ENCODE measurements at regions not wholly inside any gene's neighbourhood (a gene's known extent, or its start where the extent isn't known, plus 50 kb on each side); places are given as distances from the start of the nearest gene placed in this dataset.
"Not testable (repeated sequence)": the region's sequence is repeated elsewhere in the genome, so short reads cannot be mapped to it uniquely, and the experiment has no call there.

- DNase-seq (ENCODE audit: low read depth in 2 of 2): no peak
These were observed 141.5 kb downstream of the GABRG2 start for GRCh38 chr5:162209005-162209605.

GRCh38 chr5:162214551-162214950 is 147.0 kb downstream of the GABRG2 start:
- no peak for DNase-seq (ENCODE audit: low read depth in 2 of 2)

- DNase-seq (ENCODE audit: low read depth in 2 of 2): no peak
These were observed 149.5 kb downstream of the GABRG2 start for GRCh38 chr5:162217037-162217436.

GRCh38 chr5:162221910-162222309 is 154.3 kb downstream of the GABRG2 start:
- DNase-seq (ENCODE audit: low read depth in 2 of 2): no peak

GRCh38 chr5:162227075-162227474 is 159.5 kb downstream of the GABRG2 start:
- no peak for DNase-seq (ENCODE audit: low read depth in 2 of 2)

GRCh38 chr5:162230348-162230747 is 162.8 kb downstream of the GABRG2 start:
- DNase-seq (ENCODE audit: low read depth in 2 of 2): no peak

- no peak for DNase-seq (ENCODE audit: low read depth in 2 of 2)
These were observed 163.9 kb downstream of the GABRG2 start for GRCh38 chr5:162231522-162231921.

- no peak for DNase-seq (ENCODE audit: low read depth in 2 of 2)
These were observed 173.2 kb downstream of the GABRG2 start for GRCh38 chr5:162240734-162241133.

GRCh38 chr5:162242416-162242815 is 174.8 kb downstream of the GABRG2 start:
- DNase-seq (ENCODE audit: low read depth in 2 of 2): no peak

- no peak for DNase-seq (ENCODE audit: low read depth in 2 of 2)
These were observed 176.1 kb downstream of the GABRG2 start for GRCh38 chr5:162243651-162244050.

- no peak for DNase-seq (ENCODE audit: low read depth in 2 of 2)
These were observed 180.6 kb downstream of the GABRG2 start for GRCh38 chr5:162248107-162248713.

GRCh38 chr5:162256711-162257110 is 189.1 kb downstream of the GABRG2 start:
- no peak for DNase-seq (ENCODE audit: low read depth in 2 of 2)

GRCh38 chr5:162268694-162269481 is 201.3 kb downstream of the GABRG2 start:
- no peak for DNase-seq (ENCODE audit: low read depth in 2 of 2)

GRCh38 chr5:162272417-162272816 is 204.8 kb downstream of the GABRG2 start:
- DNase-seq (ENCODE audit: low read depth in 2 of 2): no peak

- DNase-seq (ENCODE audit: low read depth in 2 of 2): no peak
These were observed 207.1 kb downstream of the GABRG2 start for GRCh38 chr5:162274679-162275078.

GRCh38 chr5:162275387-162275786 is 207.8 kb downstream of the GABRG2 start:
- not testable (repeated sequence) for DNase-seq (ENCODE audit: low read depth in 2 of 2)

GRCh38 chr5:162282191-162282590 is 214.6 kb downstream of the GABRG2 start:
- no peak for DNase-seq (ENCODE audit: low read depth in 2 of 2)

GRCh38 chr5:162283609-162284008 is 216.0 kb downstream of the GABRG2 start:
- no peak for DNase-seq (ENCODE audit: low read depth in 2 of 2)

- DNase-seq (ENCODE audit: low read depth in 2 of 2): no peak
These were observed 221.2 kb downstream of the GABRG2 start for GRCh38 chr5:162288647-162289296.

- no peak for DNase-seq (ENCODE audit: low read depth in 2 of 2)
These were observed 221.9 kb downstream of the GABRG2 start for GRCh38 chr5:162289489-162289888.

- DNase-seq (ENCODE audit: low read depth in 2 of 2): no peak
These were observed 232.2 kb downstream of the GABRG2 start for GRCh38 chr5:162299793-162300192.

GRCh38 chr5:162301356-162301755 is 233.8 kb downstream of the GABRG2 start:
- DNase-seq (ENCODE audit: low read depth in 2 of 2): no peak

- DNase-seq (ENCODE audit: low read depth in 2 of 2): no peak
These were observed 255.9 kb downstream of the GABRG2 start for GRCh38 chr5:162323466-162323865.

All from stimulated activated CD4-positive, alpha-beta T cell treated with anti-CD3 and anti-CD28 coated beads, Interleukin-1b, Interleukin-23, amount 100 ng/mL, for 1 hour (primary cell).